MM.1S (cell line): ENCODE measurements at regions not wholly inside any gene's neighbourhood (a gene's known extent, or its start where the extent isn't known, plus 50 kb on each side); places are given as distances from the start of the nearest gene placed in this dataset.

Source experiments
- DNase-seq: peaks from one replicate; pipeline ENCODE4 v3.0.0-alpha.2; 2015
- H2AFZ ChIP-seq: fragments of 300-600 bp; sonication (generic); 2 replicates; pipeline ENCODE4 v1.6.0; 2016; ENCODE audit warnings: antibody characterized with exemption, low read length
- H3F3A ChIP-seq: fragments of 300-600 bp; sonication (generic); 2 replicates; pipeline ENCODE4 v1.6.1; 2016; ENCODE audit warnings: mild to moderate bottlenecking, antibody characterized with exemption, low read length, moderate library complexity, mixed read lengths; ENCODE audit not compliant: insufficient read depth
- H3K27ac ChIP-seq: fragments of 300-600 bp; sonication (generic); 2 replicates; pipeline ENCODE4 v1.5.1; 2016; ENCODE audit warnings: mild to moderate bottlenecking, low read length
- H3K27me3 ChIP-seq: fragments of 300-600 bp; sonication (generic); replicated peaks from 2 replicates; pipeline ENCODE4 v1.6.0; 2016; ENCODE audit warnings: low read length; ENCODE audit not compliant: insufficient read depth
- H3K36me3 ChIP-seq: fragments of 300-600 bp; sonication (generic); replicated peaks from 2 replicates; pipeline ENCODE4 v1.6.1; 2016; ENCODE audit warnings: mild to moderate bottlenecking, low read length, mixed read lengths; ENCODE audit not compliant: insufficient read depth
- H3K4me1 ChIP-seq: fragments of 300-600 bp; sonication (generic); 2 replicates; pipeline ENCODE4 v1.6.1; 2016; ENCODE audit warnings: low read length, mixed read lengths
- H3K4me2 ChIP-seq: fragments of 300-600 bp; sonication (generic); 2 replicates; pipeline ENCODE4 v1.6.0; 2016; ENCODE audit warnings: low read depth, low read length
- H3K4me3 ChIP-seq: fragments of 300-600 bp; sonication (generic); 2 replicates; pipeline ENCODE4 v1.5.1; 2016; ENCODE audit warnings: low read length, mixed read lengths
- H3K79me2 ChIP-seq: fragments of 300-600 bp; sonication (generic); 2 replicates; pipeline ENCODE4 v1.6.1; 2016; ENCODE audit warnings: mixed run types, low read length, mixed read lengths
- H3K9ac ChIP-seq: fragments of 300-600 bp; sonication (generic); 2 replicates; pipeline ENCODE4 v1.6.1; 2016; ENCODE audit warnings: low read length, mixed read lengths
- H3K9me2 ChIP-seq: fragments of 300-600 bp; sonication (generic); replicated peaks from 2 replicates; pipeline ENCODE4 v1.6.1; 2016; ENCODE audit warnings: mild to moderate bottlenecking, low read length, mixed read lengths; ENCODE audit not compliant: insufficient read depth
- H3K9me3 ChIP-seq: fragments of 300-600 bp; sonication (generic); replicated peaks from 2 replicates; pipeline ENCODE4 v1.6.1; 2016; ENCODE audit warnings: mild to moderate bottlenecking, low read length, mixed read lengths; ENCODE audit not compliant: insufficient read depth
- H4K20me1 ChIP-seq: fragments of 300-600 bp; sonication (generic); 2 replicates; pipeline ENCODE4 v1.6.1; 2016; ENCODE audit warnings: mild to moderate bottlenecking, low read length, moderate library complexity, mixed read lengths; ENCODE audit not compliant: insufficient read depth
- EZH2 ChIP-seq: fragments of 300-600 bp; sonication (generic); optimal IDR thresholded peaks from 2 replicates; pipeline ENCODE3; 2017; ENCODE audit warnings: low read depth, mild to moderate bottlenecking, antibody characterized with exemption, low read length, mixed read lengths
- EZH2phosphoT487 ChIP-seq: fragments of 300-600 bp; sonication (generic); IDR thresholded peaks from 2 replicates; pipeline ENCODE4 v1.6.1; 2018; ENCODE audit warnings: antibody characterized with exemption, low read length
- TF ChIP-seq, protein P1 (sequence below): fragments of 300-600 bp; sonication (generic); IDR thresholded peaks from 2 replicates; pipeline ENCODE4 v1.5.1; 2016; ENCODE audit warnings: antibody characterized with exemption, low read length, mixed read lengths

- no peak overlapping the region for H3K9ac ChIP-seq
- H3K27me3 ChIP-seq = no peaks in the 10 kb centered on the region
- TF ChIP-seq EZH2 = no peak
- TF ChIP-seq, protein P1, sequence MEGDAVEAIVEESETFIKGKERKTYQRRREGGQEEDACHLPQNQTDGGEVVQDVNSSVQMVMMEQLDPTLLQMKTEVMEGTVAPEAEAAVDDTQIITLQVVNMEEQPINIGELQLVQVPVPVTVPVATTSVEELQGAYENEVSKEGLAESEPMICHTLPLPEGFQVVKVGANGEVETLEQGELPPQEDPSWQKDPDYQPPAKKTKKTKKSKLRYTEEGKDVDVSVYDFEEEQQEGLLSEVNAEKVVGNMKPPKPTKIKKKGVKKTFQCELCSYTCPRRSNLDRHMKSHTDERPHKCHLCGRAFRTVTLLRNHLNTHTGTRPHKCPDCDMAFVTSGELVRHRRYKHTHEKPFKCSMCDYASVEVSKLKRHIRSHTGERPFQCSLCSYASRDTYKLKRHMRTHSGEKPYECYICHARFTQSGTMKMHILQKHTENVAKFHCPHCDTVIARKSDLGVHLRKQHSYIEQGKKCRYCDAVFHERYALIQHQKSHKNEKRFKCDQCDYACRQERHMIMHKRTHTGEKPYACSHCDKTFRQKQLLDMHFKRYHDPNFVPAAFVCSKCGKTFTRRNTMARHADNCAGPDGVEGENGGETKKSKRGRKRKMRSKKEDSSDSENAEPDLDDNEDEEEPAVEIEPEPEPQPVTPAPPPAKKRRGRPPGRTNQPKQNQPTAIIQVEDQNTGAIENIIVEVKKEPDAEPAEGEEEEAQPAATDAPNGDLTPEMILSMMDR = no peak
- no peak for TF ChIP-seq EZH2phosphoT487
- no peaks in the 10 kb centered on the region for H3F3A ChIP-seq
- H3K4me1 ChIP-seq = no peaks in the 10 kb centered on the region
- no peak overlapping the region for H3K4me3 ChIP-seq
- H2AFZ ChIP-seq = no peak overlapping the region
- H3K9me2 ChIP-seq = no peaks in the 10 kb centered on the region
- no peaks in the 10 kb centered on the region for H3K79me2 ChIP-seq
- DNase-seq = no peak
- no peaks in the 10 kb centered on the region for H3K36me3 ChIP-seq
- no peaks in the 10 kb centered on the region for H3K9me3 ChIP-seq
- H3K4me2 ChIP-seq = no peak overlapping the region
- H4K20me1 ChIP-seq = no peaks in the 10 kb centered on the region
- H3K27ac ChIP-seq = no peak overlapping the region
Measured at GRCh38 chr12:59871779-59872178, 275.9 kb downstream of the SLC16A7 start.

GRCh38 chr12:59873136-59873535 is 277.3 kb downstream of the SLC16A7 start:
- Histone ChIP-seq H3F3A (no peaks in the 10 kb centered on the region), H3K9me2 (no peaks in the 10 kb centered on the region), H3K79me2 (no peaks in the 10 kb centered on the region), H3K4me1 (no peaks in the 10 kb centered on the region), H3K36me3 (no peaks in the 10 kb centered on the region), H3K4me3 (no peak overlapping the region), H4K20me1 (no peaks in the 10 kb centered on the region), H3K4me2 (no peak overlapping the region), H3K27ac (no peak overlapping the region), H2AFZ (no peak overlapping the region), H3K9ac (no peak overlapping the region), H3K9me3 (no peaks in the 10 kb centered on the region), H3K27me3 (no peaks in the 10 kb centered on the region)
- no peak for DNase-seq
- no peak for TF ChIP-seq EZH2phosphoT487

- H2AFZ ChIP-seq = no peak overlapping the region
- H4K20me1 ChIP-seq = no peaks in the 10 kb centered on the region
- H3K9me2 ChIP-seq = no peaks in the 10 kb centered on the region
- no peaks in the 10 kb centered on the region for H3F3A ChIP-seq
- TF ChIP-seq, protein P1 = no peak
- TF ChIP-seq EZH2phosphoT487 = no peak
- TF ChIP-seq EZH2 = no peak
- no peaks in the 10 kb centered on the region for H3K27me3 ChIP-seq
- H3K79me2 ChIP-seq = no peaks in the 10 kb centered on the region
- H3K9ac ChIP-seq = no peak overlapping the region
- no peaks in the 10 kb centered on the region for H3K36me3 ChIP-seq
- no peak overlapping the region for H3K4me3 ChIP-seq
- H3K27ac ChIP-seq = no peak overlapping the region
- no peaks in the 10 kb centered on the region for H3K9me3 ChIP-seq
- DNase-seq = no peak
- no peak overlapping the region for H3K4me2 ChIP-seq
- H3K4me1 ChIP-seq = no peaks in the 10 kb centered on the region
Measured at GRCh38 chr12:59874781-59875180, 279.0 kb downstream of the SLC16A7 start.

DNA sequence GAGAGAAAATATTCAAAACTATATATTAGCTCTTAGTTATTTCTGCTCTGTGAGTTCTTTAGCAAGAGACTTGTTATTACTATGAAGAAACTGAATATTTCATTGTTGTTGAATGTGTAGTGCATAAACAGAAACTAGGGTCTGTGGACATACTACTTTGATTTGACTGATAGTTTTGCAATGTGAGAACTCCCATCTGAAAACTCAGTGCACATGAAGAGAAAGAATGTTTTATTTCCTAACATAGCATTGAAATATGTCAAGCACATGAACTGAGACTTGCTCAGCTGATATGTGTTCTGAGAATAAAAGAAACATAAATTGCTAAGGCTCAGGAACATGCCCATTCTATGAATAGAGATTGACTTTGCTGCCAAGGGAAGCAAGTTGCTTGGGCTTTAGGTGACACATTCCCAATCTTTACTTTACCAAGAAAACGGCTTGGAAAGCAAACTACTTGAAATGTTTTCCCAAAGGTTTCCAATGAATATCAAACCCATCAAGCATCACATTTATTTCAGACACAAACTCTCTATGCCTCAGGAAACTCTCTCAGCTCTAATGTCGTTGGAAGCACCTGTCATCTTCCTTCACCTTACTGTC is 290.4 kb downstream of the SLC16A7 start:
- TF ChIP-seq, protein P1 = no peak
- no peak for TF ChIP-seq EZH2phosphoT487
- TF ChIP-seq EZH2 = no peak
- no peak for DNase-seq
- Histone ChIP-seq H3K4me1 (no peaks in the 10 kb centered on the region), H3K4me2 (no peak overlapping the region), H3F3A (no peaks in the 10 kb centered on the region), H4K20me1 (no peaks in the 10 kb centered on the region), H3K79me2 (no peaks in the 10 kb centered on the region), H3K27me3 (no peaks in the 10 kb centered on the region), H3K9ac (no peak overlapping the region), H3K36me3 (no peaks in the 10 kb centered on the region), H3K9me2 (no peaks in the 10 kb centered on the region), H3K27ac (no peak overlapping the region), H3K4me3 (no peak overlapping the region), H2AFZ (no peak overlapping the region), H3K9me3 (no peaks in the 10 kb centered on the region)
